Activated naive CD4-positive, alpha-beta T cell treated with anti-CD3 and anti-CD28 coated beads for 36 hours (primary cell): ENCODE measurements at regions not wholly inside any gene's neighbourhood (a gene's known extent, or its start where the extent isn't known, plus 50 kb on each side); places are given as distances from the start of the nearest gene placed in this dataset.
"Not testable (repeated sequence)": the region's sequence is repeated elsewhere in the genome, so short reads cannot be mapped to it uniquely, and the experiment has no call there.

Source experiments
- CTCF ChIA-PET: fragments of 350-600 bp; sonication (Branson Sonifier 250); formaldehyde crosslinking; loops from one replicate; lab custom pipeline; 2021; ENCODE audit warnings: antibody characterized with exemption; lab: Charles Lee
- DNase-seq: peaks from one replicate; pipeline ENCODE4 v3.0.0-alpha.2; 2020
- H3K27ac Mint-ChIP-seq: one replicate; pipeline ENCODE4 v1.8.0; 2021; ENCODE audit warnings: mild to moderate bottlenecking, mixed read lengths
- H3K27me3 Mint-ChIP-seq: one replicate; pipeline ENCODE4 v1.8.0; 2021; ENCODE audit warnings: low read depth, mixed read lengths
- H3K36me3 Mint-ChIP-seq: one replicate; pipeline ENCODE4 v1.8.0; 2021; ENCODE audit warnings: low read depth, mixed read lengths
- H3K4me1 Mint-ChIP-seq: one replicate; pipeline ENCODE4 v1.8.0; 2021; ENCODE audit warnings: low read depth, mixed read lengths
- H3K4me3 Mint-ChIP-seq: one replicate; pipeline ENCODE4 v1.8.0; 2021; ENCODE audit warnings: mild to moderate bottlenecking, moderate library complexity, mixed read lengths
- H3K9me3 Mint-ChIP-seq: one replicate; pipeline ENCODE4 v1.8.0; 2021; ENCODE audit warnings: mixed read lengths
- intact Hi-C: fragments of 100-400 bp; cut with micrococcal nuclease; formaldehyde crosslinking; loops from one replicate; pipeline ENCODE4 v1.15.1; 2023

GRCh38 chr1:206357962-206358361 is 112.3 kb upstream of the IKBKE start:
- intact Hi-C loops, H3K27me3 Mint-ChIP-seq, H3K9me3 Mint-ChIP-seq, H3K36me3 Mint-ChIP-seq, CTCF ChIA-PET, H3K4me3 Mint-ChIP-seq: not testable (repeated sequence)
- peak; percentile 77 for DNase-seq
- Mint-ChIP-seq H3K27ac (peak overlapping the region; percentile 40), H3K4me1 (peaks cover 13% of the 10 kb centered on the region)

GRCh38 chr1:206358771-206359170 is 111.5 kb upstream of the IKBKE start:
- peaks cover 13% of the 10 kb centered on the region for H3K4me1 Mint-ChIP-seq
- DNase-seq, CTCF ChIA-PET, H3K27me3 Mint-ChIP-seq, H3K36me3 Mint-ChIP-seq, H3K4me3 Mint-ChIP-seq, intact Hi-C loops, H3K27ac Mint-ChIP-seq, H3K9me3 Mint-ChIP-seq: not testable (repeated sequence)

- H3K36me3 Mint-ChIP-seq, H3K9me3 Mint-ChIP-seq, H3K27ac Mint-ChIP-seq, DNase-seq, H3K4me3 Mint-ChIP-seq, intact Hi-C loops, CTCF ChIA-PET, H3K27me3 Mint-ChIP-seq: not testable (repeated sequence)
- peaks cover 13% of the 10 kb centered on the region for H3K4me1 Mint-ChIP-seq
Measured at GRCh38 chr1:206359377-206359776, 110.9 kb upstream of the IKBKE start.

- H3K36me3 Mint-ChIP-seq, H3K4me1 Mint-ChIP-seq, intact Hi-C loops, H3K9me3 Mint-ChIP-seq, H3K27ac Mint-ChIP-seq, DNase-seq, H3K27me3 Mint-ChIP-seq, CTCF ChIA-PET, H3K4me3 Mint-ChIP-seq: not testable (repeated sequence)
Measured at GRCh38 chr1:206361978-206362543, 108.2 kb upstream of the IKBKE start.

GRCh38 chr1:206362994-206363393 is 107.3 kb upstream of the IKBKE start:
- intact Hi-C loops, CTCF ChIA-PET: not testable (repeated sequence)

GRCh38 chr1:206365271-206365670 is 105.0 kb upstream of the IKBKE start:
- H3K27me3 Mint-ChIP-seq, CTCF ChIA-PET, H3K9me3 Mint-ChIP-seq, H3K36me3 Mint-ChIP-seq, intact Hi-C loops, H3K27ac Mint-ChIP-seq, H3K4me1 Mint-ChIP-seq, H3K4me3 Mint-ChIP-seq, DNase-seq: not testable (repeated sequence)

More at GRCh38 chr1:206362994-206363393, 107.3 kb upstream of the IKBKE start:
- not testable (repeated sequence) for H3K27me3 Mint-ChIP-seq, H3K9me3 Mint-ChIP-seq, H3K4me1 Mint-ChIP-seq, H3K27ac Mint-ChIP-seq, DNase-seq, H3K4me3 Mint-ChIP-seq, H3K36me3 Mint-ChIP-seq

GRCh38 chr1:206366131-206366530 is 104.1 kb upstream of the IKBKE start:
- H3K27me3 Mint-ChIP-seq, H3K4me3 Mint-ChIP-seq, H3K27ac Mint-ChIP-seq, DNase-seq, H3K9me3 Mint-ChIP-seq, H3K4me1 Mint-ChIP-seq, H3K36me3 Mint-ChIP-seq, CTCF ChIA-PET, intact Hi-C loops: not testable (repeated sequence)

- CTCF ChIA-PET, intact Hi-C loops, H3K36me3 Mint-ChIP-seq, H3K9me3 Mint-ChIP-seq, DNase-seq, H3K27me3 Mint-ChIP-seq, H3K4me1 Mint-ChIP-seq, H3K27ac Mint-ChIP-seq, H3K4me3 Mint-ChIP-seq: not testable (repeated sequence)
Measured at GRCh38 chr1:206366772-206367171, 103.5 kb upstream of the IKBKE start.

- H3K36me3 Mint-ChIP-seq, H3K9me3 Mint-ChIP-seq, H3K4me1 Mint-ChIP-seq, CTCF ChIA-PET, DNase-seq, H3K27ac Mint-ChIP-seq, H3K27me3 Mint-ChIP-seq, H3K4me3 Mint-ChIP-seq, intact Hi-C loops: not testable (repeated sequence)
Measured at GRCh38 chr1:206367955-206368622, 102.2 kb upstream of the IKBKE start.

GRCh38 chr1:206374725-206375124 is 95.6 kb upstream of the IKBKE start:
- H3K27ac Mint-ChIP-seq, H3K4me3 Mint-ChIP-seq, H3K9me3 Mint-ChIP-seq, H3K4me1 Mint-ChIP-seq, CTCF ChIA-PET, intact Hi-C loops, H3K36me3 Mint-ChIP-seq, H3K27me3 Mint-ChIP-seq, DNase-seq: not testable (repeated sequence)

GRCh38 chr1:206375552-206375951 is 94.7 kb upstream of the IKBKE start:
- intact Hi-C loops, H3K27me3 Mint-ChIP-seq, H3K4me3 Mint-ChIP-seq, H3K36me3 Mint-ChIP-seq, CTCF ChIA-PET, DNase-seq, H3K27ac Mint-ChIP-seq, H3K4me1 Mint-ChIP-seq, H3K9me3 Mint-ChIP-seq: not testable (repeated sequence)

GRCh38 chr1:206378506-206378905 is 91.8 kb upstream of the IKBKE start:
- H3K36me3 Mint-ChIP-seq, CTCF ChIA-PET, H3K27ac Mint-ChIP-seq, H3K4me1 Mint-ChIP-seq, H3K9me3 Mint-ChIP-seq, intact Hi-C loops, DNase-seq, H3K27me3 Mint-ChIP-seq, H3K4me3 Mint-ChIP-seq: not testable (repeated sequence)

GRCh38 chr1:206379245-206379644 is 91.0 kb upstream of the IKBKE start:
- H3K4me3 Mint-ChIP-seq, H3K36me3 Mint-ChIP-seq, H3K9me3 Mint-ChIP-seq, CTCF ChIA-PET, DNase-seq, H3K27me3 Mint-ChIP-seq, intact Hi-C loops, H3K4me1 Mint-ChIP-seq, H3K27ac Mint-ChIP-seq: not testable (repeated sequence)
